NCI-H446 (cell line): ENCODE measurements at regions not wholly inside any gene's neighbourhood (a gene's known extent, or its start where the extent isn't known, plus 50 kb on each side); places are given as distances from the start of the nearest gene placed in this dataset.

ENCODE experiments used
- DNase-seq, 2 experiments: peaks; one replicate each; lab custom pipeline; 2025; lab: John Stamatoyannopoulos, UW

DNA sequence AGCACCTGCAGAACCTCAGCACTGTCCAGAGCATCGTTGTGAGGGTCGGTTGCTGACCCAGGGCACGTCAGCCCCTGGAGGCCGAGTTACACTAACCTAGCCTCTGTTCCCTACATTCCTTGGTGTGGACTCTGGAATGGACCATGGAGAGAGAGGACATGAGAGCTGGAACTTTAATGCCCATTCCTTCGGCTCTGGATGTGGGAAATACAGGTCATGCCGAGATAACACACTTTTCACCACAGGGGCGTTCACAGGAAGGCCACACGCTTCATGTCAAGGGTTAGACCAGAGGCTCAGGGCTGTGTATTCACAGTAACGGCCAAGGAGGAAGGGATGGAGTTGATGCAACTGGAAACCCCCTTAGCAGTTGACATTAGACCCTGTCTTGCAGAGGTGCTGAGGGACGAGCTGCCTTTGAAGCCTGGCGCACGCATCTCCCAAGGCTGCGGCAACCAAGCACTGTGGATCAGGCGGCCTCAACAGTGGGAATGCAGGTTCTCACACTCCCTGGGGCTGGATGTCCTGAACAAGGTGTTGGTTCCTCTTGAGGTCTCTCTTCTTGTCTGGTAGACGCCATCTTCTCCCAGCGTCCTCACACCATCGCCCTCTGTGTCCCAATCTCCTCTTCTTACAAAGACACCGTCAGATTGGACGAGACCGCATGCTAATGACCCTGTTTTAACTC, 245.2 kb downstream of the KLF6 start:
- DNase-seq: no peak

GRCh38 chr10:3538656-3539531, 246.1 kb downstream of the KLF6 start:
- no peak for DNase-seq

DNA sequence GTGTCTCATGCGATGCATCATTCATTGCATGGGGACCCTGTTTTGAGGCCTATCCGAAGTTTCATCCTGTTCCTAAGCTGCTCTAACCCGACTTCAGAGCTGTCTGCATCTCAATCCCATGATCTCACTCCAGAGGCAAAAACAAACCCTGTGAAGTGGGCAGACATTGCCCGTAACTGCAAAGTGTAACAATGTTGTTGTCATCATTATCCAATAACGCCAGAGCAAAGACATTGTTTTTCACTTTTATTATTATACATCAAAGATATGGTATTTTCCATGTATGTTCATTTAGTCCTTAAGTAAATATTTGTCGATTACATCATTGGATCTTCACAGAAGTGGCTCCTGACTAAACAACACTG, 246.7 kb downstream of the KLF6 start:
- DNase-seq: no peak

GRCh38 chr10:3537518-3537917, 247.5 kb downstream of the KLF6 start:
- no peak for DNase-seq

DNA sequence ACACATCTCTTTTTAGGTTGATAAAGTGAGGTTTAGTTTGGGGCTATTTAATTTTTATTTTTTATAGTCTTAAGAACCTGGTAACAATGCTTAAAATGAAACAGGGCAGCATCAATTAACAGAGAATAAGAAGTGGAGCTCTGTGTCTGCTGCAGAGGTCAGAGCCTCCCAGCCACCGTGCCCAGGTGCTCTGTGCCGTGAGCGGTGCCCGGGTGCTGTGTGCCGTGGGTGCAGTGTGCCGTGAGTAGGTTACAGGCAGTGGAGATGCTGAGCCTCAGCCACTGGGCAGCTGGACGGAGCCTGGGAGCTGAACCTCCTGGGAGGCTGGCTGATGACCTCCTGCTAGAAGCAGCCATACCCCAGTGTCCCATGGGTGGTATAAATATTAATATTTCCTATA, 250.0 kb downstream of the KLF6 start:
- DNase-seq: no peak

DNA sequence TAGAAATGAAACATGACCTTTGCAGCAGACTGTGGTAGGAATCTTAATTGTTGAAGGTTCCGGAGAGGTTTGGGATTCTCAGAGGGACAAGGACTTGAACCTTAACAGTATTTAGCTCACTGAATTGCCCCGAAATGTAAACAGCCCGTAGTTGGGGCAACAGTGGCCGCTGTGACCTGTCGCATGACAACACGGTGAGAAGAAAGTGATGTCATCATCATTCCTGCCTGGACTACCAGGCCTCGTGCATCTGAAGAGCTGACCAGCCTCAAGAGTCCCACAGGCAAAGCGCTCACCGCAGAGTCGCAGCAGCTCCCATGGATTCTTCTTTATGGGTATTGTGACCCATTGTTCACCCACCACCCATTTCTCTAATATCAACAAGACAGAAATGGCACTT, 250.6 kb downstream of the KLF6 start:
- no peak for DNase-seq

- DNase-seq: no peak
These were observed 251.7 kb downstream of the KLF6 start for GRCh38 chr10:3533296-3533695.

DNA sequence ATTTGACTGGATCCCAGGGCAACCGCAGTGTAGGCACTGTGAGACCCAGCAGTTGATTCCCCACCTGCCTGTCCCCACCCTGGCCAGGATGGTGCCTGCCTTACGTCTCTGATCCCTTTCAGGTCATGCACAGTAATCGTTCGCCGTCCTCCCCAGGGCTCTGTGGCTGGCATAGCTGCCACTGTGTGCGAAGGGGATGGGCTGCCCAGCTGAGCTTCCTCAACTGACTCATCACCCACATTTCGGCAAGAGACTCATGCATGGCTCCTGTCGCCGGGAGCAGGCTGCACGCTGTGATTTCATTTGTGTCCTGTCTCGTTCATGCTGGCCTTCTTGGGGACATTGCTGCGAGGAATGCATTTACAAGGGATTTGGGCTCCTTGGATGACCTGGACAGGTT, 252.4 kb downstream of the KLF6 start:
- DNase-seq: no peak

DNA sequence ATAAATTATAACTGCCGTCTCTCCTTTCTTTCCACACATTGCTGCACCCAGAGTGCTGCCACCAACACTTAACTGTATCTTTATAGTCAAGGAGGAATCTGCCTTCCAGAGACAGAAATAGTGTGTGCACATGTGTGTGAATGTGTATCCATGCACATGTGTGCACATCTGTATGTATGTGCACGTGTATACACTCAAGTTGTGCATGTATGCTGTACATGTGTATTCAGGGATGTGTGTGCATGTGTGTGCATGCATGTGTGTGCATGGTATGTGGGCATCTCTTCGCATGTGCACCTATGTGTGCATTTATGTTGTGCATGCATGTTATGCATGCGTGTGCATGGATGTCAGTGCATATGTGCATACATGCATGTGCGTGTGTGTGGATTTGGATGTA, 253.3 kb downstream of the KLF6 start:
- DNase-seq: no peak

- DNase-seq: no peak
These were observed 254.0 kb downstream of the KLF6 start for GRCh38 chr10:3530783-3531645.

- no peak for DNase-seq
These were observed 254.7 kb downstream of the KLF6 start for GRCh38 chr10:3530346-3530745.

DNA sequence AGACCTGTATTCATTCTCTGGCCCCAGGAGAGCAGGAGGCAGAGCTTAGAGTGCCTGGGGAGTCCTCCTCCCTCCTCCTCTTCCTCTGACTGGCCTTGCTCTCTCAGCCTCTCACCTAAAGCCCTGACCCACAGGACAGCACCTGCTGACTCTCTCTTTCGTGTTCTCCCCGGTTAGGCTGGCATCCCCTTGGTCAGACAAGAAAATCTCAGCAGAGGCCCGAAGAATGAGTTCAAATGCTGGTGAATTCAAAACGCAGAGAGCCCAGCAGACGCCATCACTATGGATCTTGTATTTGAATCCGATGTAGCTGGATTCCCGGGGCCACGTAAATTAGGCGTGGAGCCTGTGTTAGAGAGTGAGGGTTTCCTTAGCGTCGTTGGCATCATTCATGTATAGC, 255.3 kb downstream of the KLF6 start:
- DNase-seq: no peak

DNA sequence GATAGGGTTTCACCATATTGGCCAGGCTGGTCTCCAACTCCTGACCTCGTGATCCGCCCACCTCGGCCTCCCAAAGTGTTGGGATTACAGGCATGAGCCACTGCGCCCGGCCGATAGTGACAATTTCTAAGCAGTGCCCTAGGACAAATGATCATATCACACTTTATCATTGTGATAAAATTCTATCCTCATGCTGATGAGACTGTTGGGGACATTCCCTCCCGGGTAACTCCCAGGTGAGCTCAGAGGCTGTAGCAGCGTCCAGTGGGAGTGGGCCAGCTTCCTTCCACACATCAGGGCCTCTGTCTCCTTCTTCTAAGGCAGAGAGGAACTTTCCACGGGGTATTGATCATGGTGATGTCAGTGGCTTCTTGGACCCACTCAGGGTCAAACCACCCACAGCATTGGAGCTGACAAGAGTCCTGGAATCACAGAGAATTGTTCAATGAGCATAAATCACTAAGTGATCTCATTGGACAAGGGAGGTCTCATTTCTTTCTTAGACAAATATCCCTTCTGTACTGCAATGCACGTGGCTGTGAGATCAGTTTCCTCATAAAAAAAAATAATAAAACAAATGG, 256.1 kb downstream of the KLF6 start:
- no peak for DNase-seq

GRCh38 chr10:3528271-3528670, 256.7 kb downstream of the KLF6 start:
- no peak for DNase-seq

- DNase-seq: no peak
These were observed 257.1 kb downstream of the KLF6 start for GRCh38 chr10:3527869-3528268.

- DNase-seq: no peak
These were observed 258.1 kb downstream of the KLF6 start for GRCh38 chr10:3526727-3527501.

DNA sequence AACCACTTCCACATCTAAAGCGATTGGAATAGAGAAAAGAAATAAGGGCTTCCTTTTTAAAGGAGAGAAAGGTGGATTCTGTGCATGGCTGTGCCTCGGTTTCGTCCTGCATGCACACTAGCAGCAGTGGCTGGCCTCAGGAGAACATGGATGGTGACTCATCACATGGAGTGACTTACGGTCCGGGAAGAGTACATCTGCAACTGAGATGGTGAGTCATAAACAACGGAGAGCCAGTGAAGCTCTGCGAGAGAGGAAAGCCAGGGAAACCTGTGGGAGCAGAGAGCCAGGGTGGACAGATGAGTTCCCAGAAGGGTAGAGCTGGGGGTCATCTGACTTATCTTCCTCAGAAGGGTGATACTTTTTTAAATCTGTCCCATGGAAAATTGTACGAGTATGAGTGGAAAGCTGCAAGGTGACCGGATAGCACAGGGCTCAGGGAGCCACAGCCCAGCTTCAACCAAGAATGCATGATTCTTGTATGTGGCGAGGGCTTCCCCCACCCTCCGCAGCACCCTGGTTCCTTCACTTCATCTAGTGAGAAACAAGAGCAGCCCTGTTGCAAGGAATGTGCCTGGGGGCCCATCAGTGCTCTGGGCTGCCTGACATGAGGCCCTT, 259.1 kb downstream of the KLF6 start:
- DNase-seq: peak in 1 of 2 experiments; percentile 16

- no peak for DNase-seq
These were observed 260.7 kb downstream of the KLF6 start for GRCh38 chr10:3524086-3524960.

DNA sequence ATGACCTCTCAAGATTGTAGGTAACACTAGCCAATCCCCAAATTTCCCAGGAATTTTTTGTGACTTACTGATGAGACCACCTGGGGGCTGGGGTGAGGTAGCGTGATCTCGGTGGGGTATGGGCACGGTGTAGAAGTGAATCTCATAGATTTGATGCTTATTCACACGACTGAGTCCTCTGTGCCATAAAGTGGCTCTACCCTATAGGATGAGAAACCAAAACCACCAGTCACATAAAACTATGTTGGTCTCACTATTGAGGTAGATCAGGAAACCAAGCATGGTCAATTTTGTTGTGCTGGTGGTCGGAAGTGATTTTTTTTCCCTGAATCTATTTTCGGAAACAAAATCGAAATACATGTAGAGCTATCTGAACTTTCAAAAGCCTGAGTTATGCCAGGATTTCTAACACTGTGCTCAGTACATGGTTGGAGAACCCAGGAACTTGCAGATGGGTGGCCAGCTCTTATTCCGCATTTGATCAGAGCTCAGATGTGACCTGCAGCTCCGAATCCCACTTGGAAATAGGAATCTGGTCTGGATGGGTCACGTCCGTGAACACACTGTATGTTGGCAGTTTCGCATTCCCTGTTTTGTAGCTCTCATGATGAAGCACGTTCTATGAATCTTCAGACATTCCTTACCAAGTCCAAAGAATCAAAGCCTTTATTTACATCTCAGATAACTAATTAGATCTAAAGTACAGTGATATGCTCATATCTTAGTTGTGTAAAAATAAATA, 261.5 kb downstream of the KLF6 start:
- DNase-seq: no peak
